NCI-H1694 treated with DMSO at 0.1 percent for 48 hours (cell line): ENCODE measurements at regions not wholly inside any gene's neighbourhood (a gene's known extent, or its start where the extent isn't known, plus 50 kb on each side); places are given as distances from the start of the nearest gene placed in this dataset.
"Not testable (repeated sequence)": the region's sequence is repeated elsewhere in the genome, so short reads cannot be mapped to it uniquely, and the experiment has no call there.

Experiments
- DNase-seq: peaks from one replicate; lab custom pipeline; 2025; lab: John Stamatoyannopoulos, UW

DNA sequence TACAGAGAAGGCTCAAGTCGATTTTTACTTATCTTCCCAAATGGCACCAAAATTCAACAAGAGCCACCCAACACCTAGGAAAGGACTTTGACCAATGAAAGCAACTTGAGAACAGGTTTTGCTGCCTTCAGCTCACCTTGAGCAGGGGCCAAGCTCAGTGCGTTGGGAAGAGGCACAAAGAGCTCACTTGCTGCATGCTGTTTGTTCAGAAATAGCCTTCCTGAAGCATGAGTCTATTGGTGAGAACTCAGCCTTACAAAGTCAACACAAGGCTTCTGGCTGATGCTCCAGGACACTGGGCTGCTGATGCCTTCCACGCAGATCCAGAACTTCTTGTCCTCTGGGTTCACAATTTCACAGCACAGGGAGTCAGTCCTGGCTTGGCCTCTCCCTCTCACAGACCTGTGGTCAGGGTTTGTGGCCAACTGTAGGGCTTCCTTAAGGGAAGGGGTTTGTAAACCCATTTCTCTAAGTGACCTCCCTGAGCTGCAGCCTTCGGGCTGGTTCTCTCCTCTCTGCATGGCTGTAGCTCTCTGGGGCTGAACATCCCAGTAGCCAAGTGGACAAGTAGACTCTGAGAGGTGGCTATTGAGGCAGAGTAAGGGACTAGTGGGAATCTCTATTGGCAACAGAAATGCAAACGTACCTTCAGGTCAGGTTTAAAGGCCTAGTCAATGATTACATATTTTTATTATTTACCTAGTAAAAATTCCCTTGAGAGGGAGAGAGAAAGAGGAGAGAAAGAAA lies 124.7 kb upstream of the GATA6 start:
- no peak for DNase-seq

DNA sequence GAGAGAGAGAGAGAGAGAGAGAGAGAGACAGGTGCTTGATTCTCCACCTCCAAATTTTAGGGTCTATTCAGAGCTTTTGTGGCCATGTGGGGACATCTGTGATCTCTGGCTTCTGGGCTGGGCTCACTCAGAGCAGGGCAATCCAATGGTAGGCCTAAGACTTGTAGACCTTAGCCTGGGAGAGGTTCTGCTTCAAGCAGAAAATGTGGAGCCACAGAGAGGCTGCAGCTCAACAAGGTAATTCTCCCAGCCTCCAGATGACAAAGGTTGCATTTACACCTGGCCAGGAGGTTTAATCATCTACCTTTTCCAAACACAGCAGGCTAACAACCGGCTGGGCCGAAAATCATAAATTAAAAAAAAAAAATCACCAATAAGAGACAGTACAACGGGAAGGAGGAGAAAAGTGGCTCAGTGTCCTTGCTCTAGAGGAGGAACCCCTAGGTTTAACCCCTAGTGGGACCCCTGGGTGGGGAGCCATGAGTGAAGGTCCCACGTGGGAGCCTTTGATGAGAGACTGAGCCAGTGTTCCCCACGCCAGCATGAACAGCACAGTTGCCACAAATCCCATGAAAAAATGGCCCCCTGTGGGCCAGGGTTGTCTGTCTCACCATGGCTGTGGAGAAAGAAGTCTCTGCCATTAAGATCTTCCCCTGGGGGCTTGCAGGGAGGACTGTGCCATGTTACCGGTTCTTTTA lies 124.0 kb upstream of the GATA6 start:
- no peak for DNase-seq

DNA sequence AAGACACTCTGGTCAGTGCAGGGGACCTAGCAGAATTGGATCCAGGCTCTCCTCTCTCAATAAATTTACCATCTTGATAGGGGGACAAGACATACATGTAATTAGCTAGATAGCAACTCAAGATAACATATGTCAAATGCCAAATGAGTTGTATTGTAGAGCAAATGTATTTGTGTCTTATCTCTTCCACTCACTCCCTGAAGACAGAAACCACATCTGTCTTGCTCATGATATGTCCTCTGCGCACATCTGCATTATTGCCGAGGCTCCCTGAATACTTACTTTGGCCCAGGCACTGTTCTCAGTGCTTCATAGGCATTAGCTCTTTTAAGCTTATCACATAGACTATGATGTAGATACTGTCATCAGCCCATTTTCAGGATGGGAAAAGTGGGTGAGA lies 122.9 kb upstream of the GATA6 start:
- no peak for DNase-seq

DNA sequence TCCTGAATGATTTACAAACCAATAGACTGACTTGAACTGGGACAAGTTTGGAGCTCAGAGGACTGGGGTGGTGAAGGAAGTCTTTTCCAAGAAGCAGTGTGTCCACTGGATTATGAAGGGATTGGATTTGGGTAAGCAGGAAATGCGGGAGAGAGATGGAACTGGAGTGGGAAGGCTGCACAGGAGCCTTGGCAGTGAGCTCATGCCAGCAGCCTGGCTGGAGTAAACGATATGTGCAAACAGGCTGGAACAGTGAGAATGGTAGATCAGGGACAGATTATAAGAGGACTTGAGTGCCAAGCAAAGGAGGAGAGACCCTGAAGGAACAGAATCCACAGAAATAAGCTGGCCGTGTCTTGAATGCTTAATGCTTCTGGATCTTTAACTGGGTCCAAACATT lies 121.9 kb upstream of the GATA6 start:
- DNase-seq = no peak

DNA sequence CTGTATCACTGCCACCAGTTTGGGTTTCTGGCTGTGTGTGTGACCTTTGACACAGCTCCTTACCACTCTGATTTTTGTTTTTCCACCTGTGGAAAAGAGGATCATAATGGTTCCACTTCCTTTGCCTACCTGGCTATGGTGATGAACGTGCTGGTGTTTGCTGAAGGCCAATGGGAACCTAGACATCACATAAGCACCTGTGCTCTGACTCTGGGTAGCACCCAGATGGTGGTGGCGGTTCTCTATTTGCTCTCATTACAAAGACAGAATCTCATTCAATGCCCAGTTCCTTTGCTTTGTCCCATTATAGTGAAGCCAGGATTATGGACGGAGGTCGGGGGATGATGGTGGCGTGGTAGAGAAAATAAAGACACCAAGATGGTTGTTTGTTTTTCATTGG lies 121.2 kb upstream of the GATA6 start:
- DNase-seq = no peak

DNA sequence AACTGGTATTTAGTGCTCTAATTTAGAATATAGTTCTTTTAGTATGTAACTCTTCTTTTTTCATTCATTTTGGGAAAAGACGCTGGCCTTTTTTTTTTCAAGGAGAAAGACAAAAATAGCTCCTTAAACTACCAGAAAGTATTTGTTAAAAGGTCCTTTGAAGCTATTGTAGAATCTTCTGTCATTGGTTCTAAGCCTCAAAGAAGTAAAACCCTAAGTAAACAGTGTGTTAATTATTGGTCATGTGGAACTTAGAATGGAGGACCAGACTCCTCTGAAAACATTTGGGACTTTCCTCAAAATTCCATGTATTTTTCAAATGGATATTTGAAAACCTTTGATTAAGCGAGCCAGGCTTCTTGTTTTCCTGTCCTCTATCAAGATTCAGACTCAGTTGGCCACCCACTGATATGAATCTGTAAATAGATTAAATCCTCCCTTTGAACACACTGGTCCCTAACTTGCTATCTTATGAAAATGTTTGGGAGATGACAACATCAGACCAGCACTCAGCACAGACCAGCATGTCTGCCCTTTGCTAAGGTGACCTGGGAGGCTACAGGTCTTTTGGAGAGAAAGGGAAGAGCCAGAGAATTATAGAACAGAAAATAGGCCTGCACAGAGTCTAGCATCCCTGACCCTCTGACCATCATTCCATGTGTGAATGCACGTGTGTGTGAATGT lies 120.3 kb upstream of the GATA6 start:
- no peak for DNase-seq

DNA sequence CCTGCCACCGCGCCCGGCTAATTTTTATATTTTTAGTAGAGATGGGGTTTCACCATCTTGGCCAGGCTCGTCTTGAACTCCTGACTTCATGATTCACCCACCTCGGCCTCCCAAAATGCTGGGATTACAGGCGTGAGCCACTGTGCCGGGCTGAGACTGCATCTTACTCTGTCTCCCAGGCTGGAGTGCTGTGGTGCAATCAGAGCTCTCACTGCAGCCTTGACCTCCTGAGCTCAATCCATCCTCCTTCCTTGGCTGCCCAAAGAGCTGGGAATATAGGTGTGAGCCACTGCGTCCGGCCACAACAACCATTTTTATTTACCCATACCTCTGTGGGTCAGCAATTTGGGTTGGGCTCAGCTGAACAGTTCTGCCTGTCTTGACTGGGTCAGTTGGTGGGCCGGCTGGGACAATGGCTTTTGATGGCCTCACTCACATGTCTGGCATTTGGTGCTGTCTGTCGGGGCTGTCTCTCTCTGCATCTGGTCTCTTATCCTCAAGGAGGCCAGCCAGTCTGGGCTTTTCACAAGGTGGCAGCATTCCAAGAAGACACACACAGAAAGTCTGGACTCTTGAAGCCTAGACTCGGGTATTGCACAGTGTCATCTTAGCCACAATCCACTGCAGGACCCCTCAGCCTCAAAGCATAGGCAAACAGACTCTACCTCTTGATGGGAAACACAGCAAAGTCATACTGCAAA lies 116.8 kb upstream of the GATA6 start:
- no peak for DNase-seq

DNA sequence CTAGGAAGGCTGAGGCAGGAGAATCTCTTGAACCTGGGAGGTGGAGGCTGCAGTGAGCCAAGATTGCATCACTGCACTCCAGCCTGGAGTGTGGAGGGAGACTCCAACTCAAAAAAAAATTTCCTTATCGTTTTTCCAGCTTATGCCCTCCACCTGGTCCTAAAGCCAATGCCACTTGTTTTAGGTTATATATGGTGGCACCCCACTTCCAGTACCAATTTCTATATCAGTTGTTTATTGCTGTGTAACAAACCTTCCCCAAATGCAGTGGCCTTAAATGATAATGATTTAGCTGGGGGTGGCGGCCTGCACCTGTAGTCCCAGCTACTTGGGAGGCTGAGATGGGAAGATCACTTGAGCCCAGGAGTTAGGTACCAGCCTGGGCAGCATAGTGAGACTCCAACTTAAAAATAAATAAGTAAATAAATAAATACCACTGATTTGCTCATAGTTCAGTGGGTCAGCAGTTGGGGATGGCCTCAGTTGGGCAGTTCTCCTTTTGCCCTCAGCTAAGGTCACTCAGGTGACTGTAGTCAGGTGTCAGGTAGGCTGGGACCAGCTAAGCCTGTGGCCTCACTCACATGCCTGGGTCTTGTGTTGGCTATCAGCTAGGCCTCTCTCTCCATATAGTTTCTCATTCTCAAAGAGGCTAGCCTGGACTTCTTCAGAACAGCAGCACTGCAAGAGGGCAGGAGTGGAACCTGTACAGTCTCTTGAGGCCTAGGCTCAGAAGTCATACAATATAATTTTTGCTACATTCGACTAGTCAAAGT lies 113.7 kb upstream of the GATA6 start:
- no peak for DNase-seq

DNA sequence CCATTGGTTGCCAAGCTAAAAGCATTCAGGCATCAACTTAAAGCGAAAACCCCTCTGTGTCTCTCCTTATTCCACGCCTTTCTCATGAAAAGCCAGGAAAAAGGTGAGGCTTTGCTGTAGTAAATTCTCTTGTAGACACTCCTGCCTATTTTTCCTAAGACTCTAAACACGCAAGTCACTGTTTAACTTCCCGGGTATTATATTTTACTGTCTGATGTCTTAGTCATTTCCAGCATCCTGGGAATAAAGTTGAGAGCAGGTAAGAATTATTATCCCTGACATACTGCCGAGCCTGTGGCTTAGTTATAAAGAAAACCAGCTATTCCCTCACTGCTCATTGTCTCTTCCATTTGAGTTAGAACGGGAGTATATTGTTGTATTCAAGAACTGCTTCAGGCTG lies 112.4 kb upstream of the GATA6 start:
- no peak for DNase-seq

DNA sequence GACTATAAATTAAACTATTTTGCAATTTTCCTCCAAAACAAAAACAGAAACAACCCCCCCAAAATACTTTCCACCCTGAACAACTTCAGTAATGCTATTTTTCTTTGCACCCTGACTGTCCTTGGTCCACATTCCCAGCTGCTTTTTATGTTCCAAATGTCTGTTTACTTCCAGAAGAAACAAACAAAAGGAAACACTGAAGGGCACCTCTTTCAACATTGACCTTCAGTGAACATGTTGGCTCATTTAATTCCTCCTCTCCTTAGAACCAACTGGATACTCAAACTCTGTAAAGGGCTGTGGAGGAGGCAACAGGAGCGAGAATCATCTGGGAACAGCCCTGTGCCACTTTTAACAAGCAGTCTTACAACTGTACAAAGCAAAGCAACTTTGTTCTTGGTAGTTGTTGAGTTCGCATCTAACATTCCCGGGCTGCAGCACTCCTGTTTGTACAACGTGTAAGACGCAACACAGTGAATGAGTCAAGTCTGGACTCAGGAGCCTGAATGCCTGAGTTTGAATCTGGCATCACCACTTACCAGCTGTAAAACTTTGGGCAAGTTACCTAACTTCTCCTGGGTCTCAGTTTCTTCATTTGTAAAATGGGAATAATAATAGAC lies 111.4 kb upstream of the GATA6 start:
- no peak for DNase-seq

DNA sequence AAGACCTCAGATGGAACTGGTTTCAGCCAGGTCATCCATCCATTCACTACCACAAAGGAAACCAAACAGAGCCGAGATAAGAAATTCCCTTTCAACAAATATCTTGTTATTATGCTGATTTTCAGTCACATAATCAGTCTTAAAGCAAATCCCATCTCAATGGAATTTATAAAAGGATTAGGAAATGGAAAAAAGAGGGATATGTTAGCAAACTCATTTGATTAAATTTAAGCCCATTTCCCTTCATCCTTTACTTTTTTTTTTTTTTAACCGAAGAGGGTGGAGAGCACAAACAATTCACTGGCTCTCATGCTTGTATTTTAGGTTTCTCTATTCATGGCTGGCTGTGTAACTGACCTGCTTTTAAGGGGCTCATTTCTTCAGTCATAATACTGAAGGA lies 109.0 kb upstream of the GATA6 start:
- DNase-seq = no peak

DNA sequence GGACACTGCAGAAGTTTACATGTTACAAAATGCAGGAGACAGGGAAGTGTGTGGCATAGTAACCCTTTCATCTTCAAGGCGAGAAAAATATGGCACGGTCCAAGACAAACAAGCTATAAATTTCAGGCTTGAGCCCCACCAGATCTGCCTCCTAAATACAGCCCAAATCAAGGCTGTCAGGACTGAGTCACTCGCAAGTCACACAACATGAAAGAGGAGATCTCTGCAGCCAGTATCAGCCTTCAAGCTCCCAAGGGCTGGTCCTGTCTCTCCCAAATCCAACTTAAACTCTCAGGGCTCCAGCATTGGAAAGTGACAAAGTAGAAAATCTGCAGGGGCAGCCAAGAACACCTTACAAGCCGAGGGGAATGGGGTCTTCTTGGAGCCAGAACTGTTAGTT lies 106.3 kb upstream of the GATA6 start:
- no peak for DNase-seq

DNA sequence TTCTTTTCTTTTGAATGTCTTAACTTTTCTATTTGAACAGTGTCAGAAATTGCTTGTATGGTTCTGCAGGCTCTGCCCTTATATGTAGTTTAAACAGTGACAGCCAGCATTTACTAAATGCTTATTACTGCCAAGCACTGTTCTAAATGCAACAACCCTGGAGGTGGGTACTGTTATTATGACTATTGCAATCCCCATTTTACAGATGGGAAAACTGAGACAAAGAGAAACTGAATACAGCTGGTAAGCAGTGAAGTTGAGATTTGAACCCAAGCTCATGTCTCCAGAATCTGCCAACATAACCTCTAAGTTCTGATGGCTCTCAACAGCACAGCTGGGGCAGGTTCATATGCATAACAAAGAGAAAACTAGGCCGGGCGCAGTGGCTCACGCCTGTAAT lies 105.7 kb upstream of the GATA6 start:
- DNase-seq = no peak

DNA sequence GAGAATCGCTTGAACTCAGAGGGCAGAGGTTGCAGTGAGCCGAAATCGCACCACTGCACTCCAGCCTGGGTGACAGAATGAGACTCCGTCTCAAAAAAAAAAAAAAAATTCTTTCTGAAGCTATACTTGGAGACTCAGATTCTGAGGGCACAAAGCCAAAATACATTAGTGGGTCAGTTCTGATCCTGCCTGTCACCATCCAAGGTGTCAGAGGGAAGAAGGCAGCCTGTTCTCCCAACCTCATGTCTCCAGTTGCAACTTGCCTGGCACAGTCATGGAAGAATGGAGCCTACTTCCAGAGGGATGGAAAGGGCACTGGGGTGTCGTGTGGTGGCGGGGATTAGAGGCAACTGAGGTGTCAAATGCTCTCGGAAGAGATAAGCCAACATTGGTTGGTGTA lies 104.8 kb upstream of the GATA6 start:
- no peak for DNase-seq

DNA sequence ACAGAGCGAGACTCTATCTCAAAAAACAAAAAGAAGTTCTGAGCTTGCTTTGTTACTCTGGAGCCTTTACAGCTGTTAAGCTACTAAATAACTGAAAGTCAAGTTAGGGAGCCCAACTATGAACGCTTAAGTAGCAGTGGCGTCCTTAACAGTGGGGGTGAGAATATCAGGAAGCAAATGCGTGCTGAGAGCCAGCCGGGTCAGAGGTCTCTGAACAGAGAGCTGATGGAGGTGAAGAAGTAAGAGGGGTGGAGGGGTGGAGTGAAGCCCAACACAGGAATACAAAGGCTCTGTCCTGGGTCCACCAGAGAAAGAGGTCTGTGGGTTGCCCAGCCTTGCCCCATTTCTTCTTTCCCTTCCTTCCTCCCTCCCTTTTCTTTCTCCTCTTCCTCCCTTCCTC lies 104.1 kb upstream of the GATA6 start:
- DNase-seq = no peak

DNA sequence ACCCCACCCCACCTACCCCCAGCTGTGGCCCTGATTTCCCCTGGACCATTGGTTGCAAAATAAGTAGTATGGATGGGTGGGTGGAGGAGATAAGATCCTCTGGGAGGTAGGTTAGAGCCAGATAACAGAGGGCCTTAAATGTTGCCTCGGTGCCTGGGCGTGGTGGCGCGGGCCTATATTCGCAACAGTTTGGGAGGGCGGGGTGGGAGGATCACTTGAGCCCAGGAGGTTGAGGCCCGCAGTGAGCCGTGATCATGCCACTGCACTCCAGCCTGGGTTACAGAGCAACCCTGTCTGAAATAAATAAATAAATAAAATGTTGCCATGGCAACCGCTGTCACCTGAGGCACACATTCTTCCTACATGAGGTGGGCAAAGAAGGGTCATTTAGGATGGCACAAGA lies 103.3 kb upstream of the GATA6 start:
- no peak for DNase-seq

DNA sequence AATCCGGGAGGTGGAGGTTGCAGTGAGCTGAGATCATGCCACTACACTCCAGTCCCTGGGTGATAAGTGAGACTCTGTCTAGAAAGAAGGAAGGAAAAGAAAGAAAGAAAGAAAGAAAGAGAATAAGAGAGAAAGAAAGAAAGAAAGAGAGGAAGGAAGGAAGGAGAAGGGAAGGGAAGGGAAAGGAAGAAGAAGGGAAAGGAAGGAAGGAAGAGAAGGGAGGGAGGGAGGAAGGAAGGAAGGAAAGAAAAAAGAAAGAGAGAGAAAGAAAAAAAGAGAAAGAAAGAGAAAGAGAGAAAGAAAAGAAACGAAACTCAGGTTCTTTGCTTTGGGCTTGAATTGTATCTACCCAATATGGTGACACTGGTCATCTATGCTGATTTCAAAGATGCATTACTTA lies 102.3 kb upstream of the GATA6 start:
- DNase-seq = no peak

DNA sequence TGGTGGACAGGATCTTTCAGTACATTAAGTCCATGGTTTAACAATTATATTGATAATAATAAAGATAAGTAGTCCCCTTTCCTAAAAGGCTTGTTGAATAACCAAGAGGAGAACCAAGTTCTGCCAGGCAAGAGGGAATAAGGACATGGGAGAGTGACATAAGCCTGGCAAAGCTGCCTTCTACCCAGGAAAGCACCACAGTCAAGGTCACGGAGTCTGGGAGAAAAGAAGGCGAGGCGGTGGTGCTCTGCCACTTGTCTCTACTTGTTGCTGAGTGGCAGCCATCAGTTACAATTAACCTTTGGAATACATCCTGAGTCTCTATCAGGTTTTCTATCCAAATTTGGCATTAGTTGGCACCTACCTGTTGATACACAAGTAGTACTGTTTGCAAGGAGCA lies 101.7 kb upstream of the GATA6 start:
- no peak for DNase-seq

DNA sequence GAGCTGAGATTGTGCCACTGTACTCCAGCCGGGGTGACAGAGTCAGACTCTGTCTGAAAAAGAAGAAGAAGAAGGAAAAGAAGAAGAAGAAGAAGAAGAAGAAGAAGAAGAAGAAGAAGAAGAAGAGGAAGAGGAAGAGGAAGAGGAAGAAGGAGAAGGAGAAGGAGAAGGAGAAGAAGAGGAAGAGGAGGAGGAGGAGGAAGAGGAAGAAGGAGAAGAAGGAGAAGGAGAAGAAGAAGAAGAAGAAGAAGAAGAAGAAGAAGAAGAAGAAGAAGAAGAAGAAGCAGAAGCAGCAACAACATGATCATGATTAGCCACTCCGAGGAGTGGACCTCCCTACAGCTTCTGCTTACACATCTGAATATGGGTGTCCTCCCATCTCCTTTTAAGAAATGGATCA lies 100.6 kb upstream of the GATA6 start:
- not testable (repeated sequence) for DNase-seq

DNA sequence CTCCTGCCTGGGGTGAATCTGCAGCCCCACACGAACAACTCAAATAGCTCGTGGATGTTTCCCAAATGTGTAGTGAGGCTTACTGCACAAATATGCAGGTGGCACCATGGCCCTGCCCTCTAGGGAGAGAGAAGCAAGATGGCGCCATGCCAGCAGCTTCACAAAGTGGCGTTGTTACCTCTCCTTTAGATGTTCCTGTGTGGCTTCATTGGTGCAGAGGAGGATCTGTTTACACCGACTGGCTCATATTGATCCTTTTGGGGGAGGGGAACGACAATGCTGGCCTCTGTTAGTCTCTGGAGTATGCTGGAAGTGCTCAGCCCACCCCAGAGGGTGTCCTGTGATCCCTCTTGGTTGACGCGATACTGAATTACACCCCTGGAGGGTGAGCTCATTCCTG lies 99.5 kb upstream of the GATA6 start:
- no peak for DNase-seq

DNA sequence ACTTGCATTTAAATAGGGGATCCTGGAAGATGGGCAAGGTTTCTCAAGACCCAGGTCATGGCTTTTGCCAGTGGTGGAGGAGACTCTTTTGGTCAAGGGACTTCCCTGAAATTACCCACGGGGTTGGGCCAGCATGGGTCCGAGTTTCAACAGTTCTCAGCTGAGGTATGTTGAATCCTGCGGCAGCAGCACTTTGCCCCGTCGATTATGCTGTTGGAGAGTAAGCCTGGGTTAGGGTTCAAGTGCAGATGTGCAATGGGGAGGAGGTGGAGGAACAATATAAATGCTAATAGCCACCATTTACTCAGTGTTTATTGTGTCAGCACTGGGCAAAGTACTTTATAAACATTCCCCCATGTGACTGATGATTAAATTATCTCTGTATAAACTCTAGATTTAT lies 96.0 kb upstream of the GATA6 start:
- DNase-seq = no peak
